Panc1 (cell line): ENCODE measurements at regions not wholly inside any gene's neighbourhood (a gene's known extent, or its start where the extent isn't known, plus 50 kb on each side); places are given as distances from the start of the nearest gene placed in this dataset.

Experiments used
- ATAC-seq: fragments of 200-7000 bp; cut with Tn5 transposase; 2 replicates; pipeline ENCODE4 v1.9.1; 2020; ENCODE audit warnings: mild to moderate bottlenecking, moderate library complexity
- BruUV-seq: library from RNA; stranded (reverse); fragments of 400-500 nt; replicated peaks from 2 replicates; lab custom pipeline; 2021; lab: Mats Ljungman, UMichigan
- CTCF ChIA-PET: fragments of 300-600 bp; sonication (Branson Sonifier 250); formaldehyde crosslinking; loops from one replicate; lab custom pipeline; 2022; ENCODE audit warnings: antibody characterized with exemption; lab: Charles Lee
- POLR2A ChIA-PET: fragments of 300-600 bp; sonication (Branson Sonifier 250); formaldehyde crosslinking; loops from one replicate; lab custom pipeline; 2022; ENCODE audit warnings: antibody characterized with exemption; lab: Charles Lee
- DNase-seq: peaks from one replicate; pipeline ENCODE4 v3.0.0-alpha.2; 2010; ENCODE audit warnings: low read depth, low spot score
- H3K27ac ChIP-seq: 2 replicates; pipeline ENCODE4 v1.5.1; 2011; ENCODE audit warnings: mild to moderate bottlenecking, low read length, inconsistent platforms
- H3K27me3 ChIP-seq: fragments of 200-500 bp; sonication (Bioruptor generic); 2 replicates; pipeline ENCODE4 v1.6.0; 2014; ENCODE audit warnings: low read length, inconsistent platforms; ENCODE audit not compliant: control insufficient read depth, insufficient read depth
- H3K36me3 ChIP-seq: fragments of 200-500 bp; sonication (Bioruptor generic); 2 replicates; pipeline ENCODE4 v1.5.1; 2014; ENCODE audit warnings: inconsistent platforms, mild to moderate bottlenecking, low read length, moderate library complexity; ENCODE audit not compliant: control insufficient read depth, insufficient read depth
- H3K4me1 ChIP-seq: 2 replicates; pipeline ENCODE4 v1.5.1; 2011; ENCODE audit warnings: inconsistent platforms, mild to moderate bottlenecking, low read length, moderate library complexity; ENCODE audit not compliant: control insufficient read depth, insufficient read depth
- H3K4me3 ChIP-seq, 2 experiments: 2 replicates each; pipeline ENCODE4 v1.5.1; 2011 to 2012; ENCODE audit warnings: low read depth in 2 of 2, low read length in 2 of 2, mild to moderate bottlenecking in 2 of 2, inconsistent platforms in 1 of 2, moderate library complexity in 1 of 2
- H3K9me3 ChIP-seq: fragments of 200-500 bp; sonication (Bioruptor generic); 2 replicates; pipeline ENCODE4 v1.5.1; 2014; ENCODE audit warnings: low read depth, mild to moderate bottlenecking, inconsistent platforms, low read length, moderate library complexity; ENCODE audit not compliant: control insufficient read depth, insufficient read depth
- POLR2AphosphoS5 ChIP-seq: IDR thresholded peaks from 2 replicates; pipeline ENCODE4 v1.6.1; 2012; ENCODE audit warnings: mild to moderate bottlenecking, low read depth, low read length, moderate library complexity
- SIN3A ChIP-seq: IDR thresholded peaks from 2 replicates; pipeline ENCODE4 v1.6.1; 2012; ENCODE audit warnings: low read depth, mild to moderate bottlenecking, low read length, moderate library complexity, borderline replicate concordance; ENCODE audit not compliant: insufficient read depth
- TCF7L2 ChIP-seq: IDR thresholded peaks from 2 replicates; pipeline ENCODE4 v1.6.1; 2011; ENCODE audit warnings: mild to moderate bottlenecking, low read depth, low read length, inconsistent platforms
- in situ Hi-C: cut with HindIII; loops from 2 replicates; pipeline ENCODE4 v1.10.0; 2016; ENCODE audit warnings: low sequenced_read_pairs, low pct_unique_long_range_greater_than_20kb
- intact Hi-C: fragments of 100-400 bp; cut with micrococcal nuclease; formaldehyde crosslinking; loops from one replicate; pipeline ENCODE4 v1.10.0; 2022; ENCODE audit not compliant: unreplicated experiment
- TF ChIP-seq, protein P1 (sequence below): fragments of 450-650 bp; IDR thresholded peaks from 2 replicates; pipeline ENCODE4 v1.5.1; 2017; ENCODE audit warnings: mild to moderate bottlenecking
- TF ChIP-seq, protein P2 (sequence below), 2 experiments: IDR thresholded peaks; 2 replicates each; pipeline ENCODE4 v1.6.1; 2011 to 2012; ENCODE audit warnings: low read depth in 2 of 2, control low read depth in 1 of 2, low read length in 1 of 2, mild to moderate bottlenecking in 1 of 2, moderate library complexity in 1 of 2; ENCODE audit not compliant: insufficient read depth in 1 of 2

DNA sequence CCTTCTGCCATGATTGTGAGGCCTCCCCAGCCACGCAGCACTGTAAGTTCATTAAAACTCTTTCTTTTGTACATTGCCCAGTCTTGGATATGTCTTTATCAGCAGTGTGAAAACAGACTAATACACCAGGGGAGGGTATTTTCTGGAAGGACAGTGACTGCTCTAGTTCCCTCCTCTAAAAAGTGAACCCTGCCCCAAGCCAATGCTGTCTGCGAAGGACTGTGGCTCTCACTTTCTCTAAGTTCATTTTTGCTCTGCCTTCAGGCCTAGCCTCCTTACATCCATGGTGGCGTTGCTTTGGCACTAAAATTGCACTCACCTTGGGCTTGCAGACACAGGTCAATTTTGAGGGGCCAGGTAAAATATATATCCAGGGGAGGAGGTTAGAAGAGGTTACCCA, 323.0 kb downstream of the VRK1 start:
- ChIA-PET CTCF (no interaction called here), POLR2A (no interaction called here)
- in situ Hi-C loops = no loop called here
- H3K27me3 ChIP-seq = no peaks in the 10 kb centered on the region
- no peak for ATAC-seq
- no peak overlapping the region for H3K27ac ChIP-seq
- H3K4me1 ChIP-seq = no peaks in the 10 kb centered on the region
- TF ChIP-seq, protein P1, sequence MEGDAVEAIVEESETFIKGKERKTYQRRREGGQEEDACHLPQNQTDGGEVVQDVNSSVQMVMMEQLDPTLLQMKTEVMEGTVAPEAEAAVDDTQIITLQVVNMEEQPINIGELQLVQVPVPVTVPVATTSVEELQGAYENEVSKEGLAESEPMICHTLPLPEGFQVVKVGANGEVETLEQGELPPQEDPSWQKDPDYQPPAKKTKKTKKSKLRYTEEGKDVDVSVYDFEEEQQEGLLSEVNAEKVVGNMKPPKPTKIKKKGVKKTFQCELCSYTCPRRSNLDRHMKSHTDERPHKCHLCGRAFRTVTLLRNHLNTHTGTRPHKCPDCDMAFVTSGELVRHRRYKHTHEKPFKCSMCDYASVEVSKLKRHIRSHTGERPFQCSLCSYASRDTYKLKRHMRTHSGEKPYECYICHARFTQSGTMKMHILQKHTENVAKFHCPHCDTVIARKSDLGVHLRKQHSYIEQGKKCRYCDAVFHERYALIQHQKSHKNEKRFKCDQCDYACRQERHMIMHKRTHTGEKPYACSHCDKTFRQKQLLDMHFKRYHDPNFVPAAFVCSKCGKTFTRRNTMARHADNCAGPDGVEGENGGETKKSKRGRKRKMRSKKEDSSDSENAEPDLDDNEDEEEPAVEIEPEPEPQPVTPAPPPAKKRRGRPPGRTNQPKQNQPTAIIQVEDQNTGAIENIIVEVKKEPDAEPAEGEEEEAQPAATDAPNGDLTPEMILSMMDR = no peak
- TF ChIP-seq POLR2AphosphoS5 (no peak), TCF7L2 (no peak), SIN3A (no peak)
- TF ChIP-seq, protein P2, sequence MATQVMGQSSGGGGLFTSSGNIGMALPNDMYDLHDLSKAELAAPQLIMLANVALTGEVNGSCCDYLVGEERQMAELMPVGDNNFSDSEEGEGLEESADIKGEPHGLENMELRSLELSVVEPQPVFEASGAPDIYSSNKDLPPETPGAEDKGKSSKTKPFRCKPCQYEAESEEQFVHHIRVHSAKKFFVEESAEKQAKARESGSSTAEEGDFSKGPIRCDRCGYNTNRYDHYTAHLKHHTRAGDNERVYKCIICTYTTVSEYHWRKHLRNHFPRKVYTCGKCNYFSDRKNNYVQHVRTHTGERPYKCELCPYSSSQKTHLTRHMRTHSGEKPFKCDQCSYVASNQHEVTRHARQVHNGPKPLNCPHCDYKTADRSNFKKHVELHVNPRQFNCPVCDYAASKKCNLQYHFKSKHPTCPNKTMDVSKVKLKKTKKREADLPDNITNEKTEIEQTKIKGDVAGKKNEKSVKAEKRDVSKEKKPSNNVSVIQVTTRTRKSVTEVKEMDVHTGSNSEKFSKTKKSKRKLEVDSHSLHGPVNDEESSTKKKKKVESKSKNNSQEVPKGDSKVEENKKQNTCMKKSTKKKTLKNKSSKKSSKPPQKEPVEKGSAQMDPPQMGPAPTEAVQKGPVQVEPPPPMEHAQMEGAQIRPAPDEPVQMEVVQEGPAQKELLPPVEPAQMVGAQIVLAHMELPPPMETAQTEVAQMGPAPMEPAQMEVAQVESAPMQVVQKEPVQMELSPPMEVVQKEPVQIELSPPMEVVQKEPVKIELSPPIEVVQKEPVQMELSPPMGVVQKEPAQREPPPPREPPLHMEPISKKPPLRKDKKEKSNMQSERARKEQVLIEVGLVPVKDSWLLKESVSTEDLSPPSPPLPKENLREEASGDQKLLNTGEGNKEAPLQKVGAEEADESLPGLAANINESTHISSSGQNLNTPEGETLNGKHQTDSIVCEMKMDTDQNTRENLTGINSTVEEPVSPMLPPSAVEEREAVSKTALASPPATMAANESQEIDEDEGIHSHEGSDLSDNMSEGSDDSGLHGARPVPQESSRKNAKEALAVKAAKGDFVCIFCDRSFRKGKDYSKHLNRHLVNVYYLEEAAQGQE (IDR thresholded peaks at IDR 0.05; ENCODE audit: insufficient read depth in 1 of 2, low read depth in 2 of 2, low read length in 1 of 2) = no peak
- H3K4me3 ChIP-seq = no peak overlapping the region
- H3K36me3 ChIP-seq = no peaks in the 10 kb centered on the region
- DNase-seq = no peak
- intact Hi-C loops = no loop called here
- BruUV-seq = no TSS peak
- no peaks in the 10 kb centered on the region for H3K9me3 ChIP-seq

DNA sequence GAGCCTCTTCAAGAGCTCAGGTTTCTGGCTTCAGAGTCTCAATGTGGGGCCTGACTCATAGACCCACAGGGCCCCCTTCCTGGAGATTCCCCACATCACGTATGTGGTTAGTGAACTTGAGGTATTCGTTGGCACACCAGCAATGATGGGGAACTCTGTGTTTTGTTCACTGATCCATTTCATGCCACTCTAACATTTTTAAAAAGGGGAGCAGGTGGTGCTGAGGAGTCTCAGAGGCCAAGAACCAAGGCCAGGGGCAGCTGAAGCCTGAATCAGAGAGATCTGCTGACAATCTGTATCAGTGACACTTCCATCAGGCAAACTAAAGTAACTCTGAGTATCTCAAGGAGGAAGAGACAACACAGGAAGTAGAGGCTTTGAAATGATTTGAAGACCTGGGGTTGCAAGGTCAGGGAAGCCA, 323.4 kb downstream of the VRK1 start:
- Histone ChIP-seq H3K4me3 (no peak overlapping the region), H3K27me3 (no peaks in the 10 kb centered on the region), H3K9me3 (no peaks in the 10 kb centered on the region), H3K27ac (no peak overlapping the region), H3K36me3 (no peaks in the 10 kb centered on the region), H3K4me1 (no peaks in the 10 kb centered on the region)
- TF ChIP-seq SIN3A = no peak
- TF ChIP-seq, protein P2 (IDR thresholded peaks at IDR 0.05; ENCODE audit: insufficient read depth in 1 of 2, low read depth in 2 of 2, low read length in 1 of 2) = no peak
- TF ChIP-seq, protein P1 = no peak
- ATAC-seq (no peak), DNase-seq (no peak)
- POLR2A ChIA-PET = no interaction called here
- CTCF ChIA-PET = no interaction called here
- BruUV-seq = no TSS peak
- in situ Hi-C loops = no loop called here
- intact Hi-C loops = no loop called here
